Stomach (tissue), 8 donors: ENCODE measurements at regions not wholly inside any gene's neighbourhood (a gene's known extent, or its start where the extent isn't known, plus 50 kb on each side); places are given as distances from the start of the nearest gene placed in this dataset.

Experiments
- DNase-seq, 2 donors: peaks; one replicate each; pipeline versions ENCODE4 v3.0.0 to v3.0.0-alpha.2; 2013 to 2019
- H3K27ac ChIP-seq, 5 donors: fragments of 200-600 bp in 4 of 5; sonication (generic) in 4 of 5; one replicate each; pipeline ENCODE4 v1.5.1; 2013 to 2019; ENCODE audit warnings: mild to moderate bottlenecking in 1 of 5, moderate library complexity in 1 of 5
- H3K27me3 ChIP-seq, 3 donors: fragments of 200-600 bp; sonication (generic); one replicate each; pipeline ENCODE4 v1.5.1; 2017 to 2019; ENCODE audit warnings: mixed run types in 1 of 3
- H3K36me3 ChIP-seq, 4 donors: fragments of 200-600 bp; sonication (generic); 1 replicate in 3 of 4; 2 replicates in 1 of 4; pipeline ENCODE4 v1.5.1; 2016 to 2019
- H3K4me1 ChIP-seq, 4 donors: fragments of 200-600 bp; sonication (generic); one replicate each; pipeline ENCODE4 v1.5.1; 2016 to 2019
- H3K4me3 ChIP-seq, 4 donors: fragments of 200-600 bp; sonication (generic) in 3 of 4; one replicate each; pipeline ENCODE4 v1.5.1; 2016 to 2019; ENCODE audit warnings: mild to moderate bottlenecking in 1 of 4
- H3K9me3 ChIP-seq, 4 donors: fragments of 200-600 bp; sonication (generic); one replicate each; pipeline ENCODE4 v1.5.1; 2016 to 2019
- EP300 ChIP-seq: sonication (generic); formaldehyde crosslinking; IDR thresholded peaks from one replicate; pipeline ENCODE4 v1.6.1; 2017; ENCODE audit warnings: antibody characterized with exemption
- POLR2A ChIP-seq, 4 donors: fragments of 450-650 bp; IDR thresholded peaks; one replicate each; pipeline ENCODE4 v1.6.1; 2016; ENCODE audit warnings: antibody characterized with exemption in 4 of 4, control low read depth in 2 of 4, mild to moderate bottlenecking in 1 of 4, moderate library complexity in 1 of 4
- POLR2AphosphoS5 ChIP-seq, 3 donors: sonication (generic); formaldehyde crosslinking; IDR thresholded peaks; one replicate each; pipeline ENCODE4 v1.6.1; 2016; ENCODE audit warnings: antibody characterized with exemption in 3 of 3
- WGBS, 5 donors: extraction: QIAGEN DNeasy Blood & Tissue Kit in 3 of 5; methylation state at CpG; one replicate each; pipeline versions ENCODE4 v1.1.5 to v1.1.7; 2013 to 2018; 5-methylcytosine and 5-hydroxymethylcytosine counted together
- intact Hi-C: fragments of 100-400 bp; cut with DNase I; formaldehyde crosslinking; loops from one replicate; pipeline ENCODE4 v1.15.1; 2023; ENCODE audit warnings: low total_unique reads
- TF ChIP-seq, protein P1 (sequence below), 7 experiments: fragments of 450-650 bp in 4 of 7; fragments of 200-600 bp in 3 of 7; sonication (generic) in 3 of 7; IDR thresholded peaks; one replicate each; pipeline ENCODE4 v1.5.1; 2016 to 2019; ENCODE audit warnings: antibody characterized with exemption in 7 of 7, control low read depth in 2 of 7, mild to moderate bottlenecking in 1 of 7
- donor health status: healthy with polysubstance abuse.
- donor health status: Bipolar disorder and iron deficiency.
- donor health status: healthy.

DNA sequence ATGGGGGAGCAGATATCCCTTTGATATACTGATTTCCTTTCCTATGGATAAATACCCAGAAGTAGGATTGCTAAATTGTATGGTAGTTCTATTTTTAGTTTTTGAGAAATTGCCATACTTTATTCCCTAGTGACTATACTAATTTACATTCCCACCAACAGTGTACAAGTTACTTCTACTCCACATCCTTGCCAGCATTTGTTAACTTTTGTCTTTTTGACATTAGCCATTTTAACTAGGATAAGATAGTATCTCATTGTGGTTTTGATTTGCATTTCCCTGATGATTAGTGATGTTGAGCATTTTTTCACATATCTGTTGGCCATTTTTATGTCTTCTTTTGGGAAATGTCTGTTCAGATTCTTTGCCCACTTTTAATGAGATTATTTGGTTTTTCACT, 620.6 kb upstream of the CAMK1G start:
- H3K9me3 ChIP-seq = peaks cover 0 to 20% (median 18%) of the 10 kb centered on the region in 4 donors
- no peaks in the 10 kb centered on the region for H3K4me1 ChIP-seq
- no peaks in the 10 kb centered on the region for H3K36me3 ChIP-seq
- no peak overlapping the region for H3K4me3 ChIP-seq
- intact Hi-C loops = no loop called here
- DNase-seq = no peak
- no peak overlapping the region for H3K27ac ChIP-seq
- TF ChIP-seq, protein P1, sequence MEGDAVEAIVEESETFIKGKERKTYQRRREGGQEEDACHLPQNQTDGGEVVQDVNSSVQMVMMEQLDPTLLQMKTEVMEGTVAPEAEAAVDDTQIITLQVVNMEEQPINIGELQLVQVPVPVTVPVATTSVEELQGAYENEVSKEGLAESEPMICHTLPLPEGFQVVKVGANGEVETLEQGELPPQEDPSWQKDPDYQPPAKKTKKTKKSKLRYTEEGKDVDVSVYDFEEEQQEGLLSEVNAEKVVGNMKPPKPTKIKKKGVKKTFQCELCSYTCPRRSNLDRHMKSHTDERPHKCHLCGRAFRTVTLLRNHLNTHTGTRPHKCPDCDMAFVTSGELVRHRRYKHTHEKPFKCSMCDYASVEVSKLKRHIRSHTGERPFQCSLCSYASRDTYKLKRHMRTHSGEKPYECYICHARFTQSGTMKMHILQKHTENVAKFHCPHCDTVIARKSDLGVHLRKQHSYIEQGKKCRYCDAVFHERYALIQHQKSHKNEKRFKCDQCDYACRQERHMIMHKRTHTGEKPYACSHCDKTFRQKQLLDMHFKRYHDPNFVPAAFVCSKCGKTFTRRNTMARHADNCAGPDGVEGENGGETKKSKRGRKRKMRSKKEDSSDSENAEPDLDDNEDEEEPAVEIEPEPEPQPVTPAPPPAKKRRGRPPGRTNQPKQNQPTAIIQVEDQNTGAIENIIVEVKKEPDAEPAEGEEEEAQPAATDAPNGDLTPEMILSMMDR (IDR thresholded peaks at IDR 0.05) = no peak
- TF ChIP-seq POLR2AphosphoS5 (IDR thresholded peaks at IDR 0.05) (no peak), POLR2A (IDR thresholded peaks at IDR 0.05) (no peak), EP300 (no peak)
- H3K27me3 ChIP-seq = no peaks in the 10 kb centered on the region

DNA sequence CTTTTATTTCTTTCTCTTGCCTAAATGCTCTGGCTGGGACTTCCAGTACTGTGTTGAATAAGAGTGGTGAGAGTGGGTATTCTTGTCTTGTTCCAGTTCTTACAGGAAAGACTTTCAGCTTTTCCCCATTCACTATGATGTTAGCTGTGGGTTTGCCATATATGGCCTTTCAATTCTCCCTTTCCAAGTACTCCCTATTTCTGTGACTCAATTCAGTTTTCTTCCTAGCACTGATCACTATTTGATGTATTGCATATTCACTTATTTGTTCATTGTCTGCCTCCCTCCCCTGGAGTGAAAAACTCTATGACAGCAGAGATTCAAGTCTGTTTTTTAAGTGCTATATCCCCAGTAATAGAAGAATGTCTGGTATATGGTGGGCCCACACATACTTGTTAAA, 618.2 kb upstream of the CAMK1G start:
- Histone ChIP-seq H3K27me3 (no peaks in the 10 kb centered on the region), H3K4me3 (no peak overlapping the region), H3K9me3 (no peaks in the 10 kb centered on the region), H3K36me3 (no peaks in the 10 kb centered on the region), H3K4me1 (no peaks in the 10 kb centered on the region), H3K27ac (no peak overlapping the region)
- intact Hi-C loops = no loop called here
- no peak for DNase-seq
- no peak for TF ChIP-seq POLR2AphosphoS5 (IDR thresholded peaks at IDR 0.05)
- no peak for TF ChIP-seq POLR2A (IDR thresholded peaks at IDR 0.05)
- TF ChIP-seq, protein P1 (IDR thresholded peaks at IDR 0.05) = no peak
- no peak for TF ChIP-seq EP300

DNA sequence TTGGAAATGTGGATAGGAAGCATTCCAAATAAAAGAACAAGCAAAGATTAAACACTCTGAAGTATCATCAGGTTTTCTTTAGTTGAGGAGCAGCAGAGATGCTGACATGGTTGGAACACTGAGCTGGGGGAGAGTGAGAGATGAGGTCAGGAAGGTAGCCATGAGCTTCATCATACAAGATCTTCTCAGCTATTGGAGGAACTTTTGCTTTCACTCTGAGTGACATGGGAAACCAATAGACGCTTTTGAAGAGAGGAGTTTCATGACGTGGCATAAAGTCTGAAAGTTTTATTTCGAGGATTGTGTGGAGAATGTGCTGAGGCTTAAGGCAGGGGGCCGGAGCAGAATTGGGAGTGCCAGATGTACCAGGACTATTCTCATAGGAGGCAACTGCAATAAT, 616.2 kb upstream of the CAMK1G start:
- H3K4me1 ChIP-seq = no peaks in the 10 kb centered on the region
- no peaks in the 10 kb centered on the region for H3K36me3 ChIP-seq
- DNase-seq = no peak
- H3K4me3 ChIP-seq = no peak overlapping the region
- no peak overlapping the region for H3K27ac ChIP-seq
- no peaks in the 10 kb centered on the region for H3K9me3 ChIP-seq
- H3K27me3 ChIP-seq = no peaks in the 10 kb centered on the region
- WGBS, 5 donors = 78 to 87% (median 84%) methylated on average over 4 of the region's 4 CpGs
- intact Hi-C loops = no loop called here
- TF ChIP-seq, protein P1 (IDR thresholded peaks at IDR 0.05) = no peak
- TF ChIP-seq POLR2AphosphoS5 (IDR thresholded peaks at IDR 0.05) = no peak
- no peak for TF ChIP-seq POLR2A (IDR thresholded peaks at IDR 0.05)
- no peak for TF ChIP-seq EP300

DNA sequence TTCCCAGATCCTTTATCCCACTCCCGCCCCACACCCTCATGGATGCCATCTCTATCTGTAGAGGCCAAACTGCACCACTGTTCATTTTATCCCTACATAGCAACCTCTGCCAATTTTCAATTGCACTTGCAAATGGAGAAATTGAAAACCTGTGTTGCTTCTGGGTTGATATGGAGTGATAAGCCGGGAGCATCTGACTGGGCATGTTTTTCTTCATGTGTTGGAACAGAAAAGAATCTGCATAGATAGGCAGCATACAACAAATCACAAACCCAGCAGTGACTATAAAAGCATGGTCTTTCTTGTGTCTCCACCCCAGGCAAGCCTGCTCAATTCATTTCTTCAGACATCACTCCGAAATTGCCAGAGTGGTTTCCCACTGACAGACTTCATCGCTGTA, 608.8 kb upstream of the CAMK1G start:
- 88 to 94% (median 92%) methylated on average over 4 of the region's 4 CpGs for WGBS, 5 donors

More for the DNA sequence above, 608.8 kb upstream of the CAMK1G start:
- Histone ChIP-seq H3K4me3 (no peak overlapping the region), H3K9me3 (no peaks in the 10 kb centered on the region), H3K4me1 (no peaks in the 10 kb centered on the region), H3K36me3 (no peaks in the 10 kb centered on the region), H3K27ac (no peak overlapping the region), H3K27me3 (no peaks in the 10 kb centered on the region)
- no peak for DNase-seq
- intact Hi-C loops = no loop called here
- TF ChIP-seq, protein P1 (IDR thresholded peaks at IDR 0.05) = no peak
- no peak for TF ChIP-seq POLR2A (IDR thresholded peaks at IDR 0.05)
- no peak for TF ChIP-seq EP300
- TF ChIP-seq POLR2AphosphoS5 (IDR thresholded peaks at IDR 0.05) = no peak
